Peyer's patch (tissue), 4 donors: ENCODE measurements at regions not wholly inside any gene's neighbourhood (a gene's known extent, or its start where the extent isn't known, plus 50 kb on each side); places are given as distances from the start of the nearest gene placed in this dataset.

Experiments used
- DNase-seq, 3 donors: peaks; one replicate each; pipeline ENCODE4 v3.0.0-alpha.2; 2017 to 2019
- H3K27ac ChIP-seq, 4 donors: fragments of 200-600 bp; sonication (generic); one replicate each; pipeline ENCODE4 v1.5.1; 2016 to 2019
- H3K27me3 ChIP-seq, 2 donors: fragments of 200-600 bp; sonication (generic); one replicate each; pipeline ENCODE4 v1.5.1; 2019
- H3K36me3 ChIP-seq, 3 donors: fragments of 200-600 bp; sonication (generic); one replicate each; pipeline ENCODE4 v1.5.1; 2016 to 2019
- H3K4me1 ChIP-seq, 4 donors: fragments of 200-600 bp; sonication (generic); one replicate each; pipeline ENCODE4 v1.5.1; 2016 to 2019
- H3K4me3 ChIP-seq, 4 donors: fragments of 200-600 bp; sonication (generic); 1 replicate in 3 of 4; 2 replicates in 1 of 4; pipeline ENCODE4 v1.5.1; 2016 to 2019; ENCODE audit warnings: mild to moderate bottlenecking in 1 of 4
- H3K9me3 ChIP-seq, 4 donors: fragments of 200-600 bp; sonication (generic); one replicate each; pipeline ENCODE4 v1.5.1; 2016 to 2019; ENCODE audit warnings: mild to moderate bottlenecking in 1 of 4
- POLR2A ChIP-seq, 2 donors: fragments of 450-650 bp; IDR thresholded peaks; one replicate each; pipeline ENCODE4 v1.5.1; 2017; ENCODE audit warnings: antibody characterized with exemption in 2 of 2, mild to moderate bottlenecking in 2 of 2, moderate library complexity in 2 of 2
- TF ChIP-seq, protein P1 (sequence below), 6 experiments: fragments of 450-650 bp in 4 of 6; fragments of 200-600 bp in 2 of 6; sonication (generic) in 1 of 6; IDR thresholded peaks; one replicate each; pipeline ENCODE4 v1.5.1; 2017 to 2019; ENCODE audit warnings: antibody characterized with exemption in 6 of 6, mild to moderate bottlenecking in 3 of 6, moderate library complexity in 1 of 6

DNA sequence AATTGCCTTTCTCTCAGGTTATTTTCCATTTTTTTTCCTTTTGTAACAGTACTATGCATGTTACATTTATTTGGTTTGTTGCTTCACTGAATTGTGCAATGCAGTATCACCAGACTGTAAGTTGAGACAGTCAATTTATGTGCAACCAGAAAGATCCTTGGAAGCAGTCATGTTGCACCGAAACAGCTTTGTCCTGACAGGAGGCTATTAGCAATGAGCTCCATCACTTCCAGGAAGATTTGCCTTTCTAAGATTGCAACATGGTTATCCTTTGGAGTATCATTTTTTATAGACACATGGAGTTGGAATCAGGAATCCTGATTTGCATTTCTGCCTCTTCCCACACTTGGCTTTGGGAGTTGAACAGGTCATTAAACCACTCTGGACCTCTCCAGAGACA lies 84.5 kb upstream of the ST6GALNAC5 start:
- Histone ChIP-seq H3K36me3 (no peaks in the 10 kb centered on the region), H3K27ac (no peak overlapping the region), H3K9me3 (no peaks in the 10 kb centered on the region), H3K4me3 (no peak overlapping the region), H3K27me3 (no peaks in the 10 kb centered on the region), H3K4me1 (no peaks in the 10 kb centered on the region)
- DNase-seq = no peak
- TF ChIP-seq POLR2A (IDR thresholded peaks at IDR 0.05) = no peak
- TF ChIP-seq, protein P1, sequence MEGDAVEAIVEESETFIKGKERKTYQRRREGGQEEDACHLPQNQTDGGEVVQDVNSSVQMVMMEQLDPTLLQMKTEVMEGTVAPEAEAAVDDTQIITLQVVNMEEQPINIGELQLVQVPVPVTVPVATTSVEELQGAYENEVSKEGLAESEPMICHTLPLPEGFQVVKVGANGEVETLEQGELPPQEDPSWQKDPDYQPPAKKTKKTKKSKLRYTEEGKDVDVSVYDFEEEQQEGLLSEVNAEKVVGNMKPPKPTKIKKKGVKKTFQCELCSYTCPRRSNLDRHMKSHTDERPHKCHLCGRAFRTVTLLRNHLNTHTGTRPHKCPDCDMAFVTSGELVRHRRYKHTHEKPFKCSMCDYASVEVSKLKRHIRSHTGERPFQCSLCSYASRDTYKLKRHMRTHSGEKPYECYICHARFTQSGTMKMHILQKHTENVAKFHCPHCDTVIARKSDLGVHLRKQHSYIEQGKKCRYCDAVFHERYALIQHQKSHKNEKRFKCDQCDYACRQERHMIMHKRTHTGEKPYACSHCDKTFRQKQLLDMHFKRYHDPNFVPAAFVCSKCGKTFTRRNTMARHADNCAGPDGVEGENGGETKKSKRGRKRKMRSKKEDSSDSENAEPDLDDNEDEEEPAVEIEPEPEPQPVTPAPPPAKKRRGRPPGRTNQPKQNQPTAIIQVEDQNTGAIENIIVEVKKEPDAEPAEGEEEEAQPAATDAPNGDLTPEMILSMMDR (IDR thresholded peaks at IDR 0.05) = no peak

DNA sequence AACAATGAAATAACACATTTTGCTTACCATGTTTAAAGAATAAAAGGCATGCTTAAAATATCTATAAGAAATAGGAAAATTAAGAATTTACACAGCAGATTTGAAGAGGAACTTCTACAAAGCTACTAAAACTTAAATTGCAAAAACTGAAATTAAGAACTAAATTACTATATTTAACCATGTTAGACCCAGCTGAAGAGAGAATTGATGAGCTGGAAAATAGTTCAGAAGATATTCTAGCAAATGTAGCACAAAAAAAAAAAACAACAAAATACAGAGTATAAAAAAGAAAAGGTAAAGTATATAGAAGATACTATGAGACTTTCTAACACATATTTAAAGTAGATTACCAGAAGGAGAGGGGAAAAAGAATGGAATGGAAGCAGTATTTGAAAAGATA lies 82.8 kb upstream of the ST6GALNAC5 start:
- Histone ChIP-seq H3K4me1 (no peaks in the 10 kb centered on the region), H3K4me3 (no peak overlapping the region), H3K9me3 (no peaks in the 10 kb centered on the region), H3K36me3 (no peaks in the 10 kb centered on the region), H3K27me3 (no peaks in the 10 kb centered on the region), H3K27ac (no peak overlapping the region)
- DNase-seq = no peak
- TF ChIP-seq POLR2A (IDR thresholded peaks at IDR 0.05) = no peak
- TF ChIP-seq, protein P1 (IDR thresholded peaks at IDR 0.05) = no peak

DNA sequence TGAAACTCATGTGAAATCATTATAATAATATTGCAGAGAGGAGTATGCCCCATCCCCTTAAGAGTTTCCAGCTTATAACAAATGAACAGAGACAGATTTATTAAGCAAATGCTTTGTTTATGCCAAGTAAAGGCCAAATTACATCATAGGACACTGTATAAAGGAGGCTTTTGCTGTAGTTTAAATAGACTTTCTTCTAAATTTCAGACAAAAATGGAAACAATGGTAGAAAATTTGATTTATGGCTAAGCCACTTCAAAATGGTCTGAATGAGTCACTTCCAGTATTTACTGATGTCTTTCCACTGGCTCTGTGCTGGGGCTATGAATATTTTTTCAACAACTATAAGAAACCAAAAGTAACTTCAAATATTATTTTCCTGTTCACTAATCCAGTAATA lies 81.1 kb upstream of the ST6GALNAC5 start:
- no peak for DNase-seq
- no peak for TF ChIP-seq POLR2A (IDR thresholded peaks at IDR 0.05)
- TF ChIP-seq, protein P1 (IDR thresholded peaks at IDR 0.05) = no peak
- no peaks in the 10 kb centered on the region for H3K36me3 ChIP-seq
- no peak overlapping the region for H3K4me3 ChIP-seq
- no peaks in the 10 kb centered on the region for H3K9me3 ChIP-seq
- H3K27me3 ChIP-seq = no peaks in the 10 kb centered on the region
- H3K27ac ChIP-seq = no peak overlapping the region
- no peaks in the 10 kb centered on the region for H3K4me1 ChIP-seq

DNA sequence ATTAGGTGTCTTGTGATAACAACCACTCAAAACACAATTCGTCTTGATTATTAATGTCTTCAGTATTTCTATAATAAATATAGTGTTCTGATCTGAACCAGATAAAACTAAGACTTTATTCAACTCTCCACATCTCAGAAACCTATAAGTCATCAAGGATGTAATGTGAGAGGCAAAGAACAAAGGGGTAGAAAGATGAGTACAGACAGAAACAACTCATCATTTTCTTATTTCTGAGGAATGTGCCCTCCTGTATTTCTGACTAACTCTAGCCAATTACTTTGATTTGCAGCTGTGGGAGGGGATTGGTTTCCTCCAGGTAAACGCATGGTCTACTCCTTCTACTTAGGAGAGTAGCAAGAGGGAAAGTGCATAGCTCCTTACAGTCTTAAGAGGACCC lies 73.7 kb upstream of the ST6GALNAC5 start:
- Histone ChIP-seq H3K27ac (no peak overlapping the region), H3K9me3 (no peaks in the 10 kb centered on the region), H3K27me3 (no peaks in the 10 kb centered on the region), H3K36me3 (no peaks in the 10 kb centered on the region), H3K4me3 (no peak overlapping the region), H3K4me1 (no peaks in the 10 kb centered on the region)
- TF ChIP-seq, protein P1 (IDR thresholded peaks at IDR 0.05) = no peak
- no peak for TF ChIP-seq POLR2A (IDR thresholded peaks at IDR 0.05)
- no peak for DNase-seq

DNA sequence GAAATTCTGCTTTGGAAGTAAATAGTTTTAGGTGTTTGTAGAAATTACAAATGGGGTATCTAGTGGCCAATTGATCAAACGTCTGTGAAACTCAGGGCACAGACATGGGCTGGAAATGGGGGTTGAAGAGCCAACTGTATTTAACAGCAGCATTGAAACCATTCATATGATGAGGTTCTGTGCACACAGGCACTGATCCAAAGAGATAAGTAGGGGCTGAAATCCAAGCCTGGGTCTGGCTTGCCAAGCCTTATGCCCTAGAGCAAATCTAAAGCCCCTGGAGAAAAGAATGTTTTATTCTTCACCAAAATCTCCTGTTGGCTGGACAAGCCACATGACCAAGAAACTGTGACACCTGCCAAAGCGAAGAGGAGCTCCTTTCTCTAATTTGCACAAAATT lies 67.6 kb upstream of the ST6GALNAC5 start:
- H3K27me3 ChIP-seq = no peaks in the 10 kb centered on the region
- H3K36me3 ChIP-seq = no peaks in the 10 kb centered on the region
- TF ChIP-seq, protein P1 (IDR thresholded peaks at IDR 0.05) = no peak
- TF ChIP-seq POLR2A (IDR thresholded peaks at IDR 0.05) = no peak
- H3K4me3 ChIP-seq = no peak overlapping the region
- no peak for DNase-seq
- H3K4me1 ChIP-seq = no peaks in the 10 kb centered on the region
- H3K27ac ChIP-seq = no peak overlapping the region
- H3K9me3 ChIP-seq = no peaks in the 10 kb centered on the region

DNA sequence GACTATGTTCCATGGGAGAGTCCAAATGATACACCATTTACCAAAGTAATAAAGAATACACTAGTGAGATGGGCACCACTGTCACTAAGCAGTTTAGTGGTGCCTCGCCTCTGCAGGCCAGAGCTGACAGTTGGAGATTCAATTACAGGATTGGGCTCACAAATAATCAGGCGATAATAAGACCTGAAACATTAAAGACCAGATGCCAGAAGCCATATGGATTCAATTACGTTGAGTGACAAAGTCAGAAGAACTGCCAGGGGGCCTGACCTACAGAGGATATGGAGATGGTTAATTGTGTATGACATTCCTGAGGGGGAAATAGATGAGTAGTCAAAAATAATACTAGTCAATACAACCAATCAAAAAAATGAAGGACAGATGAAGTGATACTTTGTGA lies 65.2 kb upstream of the ST6GALNAC5 start:
- Histone ChIP-seq H3K27ac (no peak overlapping the region), H3K9me3 (no peaks in the 10 kb centered on the region), H3K4me1 (no peaks in the 10 kb centered on the region), H3K27me3 (no peaks in the 10 kb centered on the region), H3K4me3 (no peak overlapping the region), H3K36me3 (no peaks in the 10 kb centered on the region)
- DNase-seq = no peak
- TF ChIP-seq, protein P1 (IDR thresholded peaks at IDR 0.05) = no peak
- no peak for TF ChIP-seq POLR2A (IDR thresholded peaks at IDR 0.05)
